GM12891 (cell line): ENCODE measurements at regions not wholly inside any gene's neighbourhood (a gene's known extent, or its start where the extent isn't known, plus 50 kb on each side); places are given as distances from the start of the nearest gene placed in this dataset.

ENCODE experiments used
- DNase-seq: peaks from one replicate; pipeline ENCODE4 v3.0.0; 2011; ENCODE audit warnings: low spot score; ENCODE audit not compliant: insufficient read length
- FAIRE-seq: peaks from 2 replicates; lab custom pipeline; 2011; peaks lifted over from hg19 to GRCh38; lab: Jason Lieb, UNC
- PAX5 ChIP-seq: IDR thresholded peaks from 2 replicates; pipeline ENCODE4 v1.6.1; 2011; ENCODE audit warnings: low read length, moderate library complexity, mild to moderate bottlenecking; ENCODE audit not compliant: insufficient read depth, severe bottlenecking
- POLR2A ChIP-seq: IDR thresholded peaks from 2 replicates; pipeline ENCODE4 v1.6.1; 2011; ENCODE audit warnings: low read depth, low read length, control low read depth
- POLR2AphosphoS5 ChIP-seq: IDR thresholded peaks from 2 replicates; pipeline ENCODE4 v1.6.1; 2011; ENCODE audit warnings: low read depth, low read length, control low read depth
- POU2F2 ChIP-seq: IDR thresholded peaks from 2 replicates; pipeline ENCODE4 v1.6.1; 2011; ENCODE audit warnings: low read depth, mild to moderate bottlenecking, control low read depth, low read length, moderate library complexity
- SPI1 ChIP-seq: IDR thresholded peaks from 2 replicates; pipeline ENCODE4 v1.6.1; 2011; ENCODE audit warnings: low read depth, low read length, control low read depth
- TAF1 ChIP-seq: IDR thresholded peaks from 2 replicates; pipeline ENCODE4 v1.6.1; 2011; ENCODE audit warnings: low read depth, low read length, control low read depth

DNA sequence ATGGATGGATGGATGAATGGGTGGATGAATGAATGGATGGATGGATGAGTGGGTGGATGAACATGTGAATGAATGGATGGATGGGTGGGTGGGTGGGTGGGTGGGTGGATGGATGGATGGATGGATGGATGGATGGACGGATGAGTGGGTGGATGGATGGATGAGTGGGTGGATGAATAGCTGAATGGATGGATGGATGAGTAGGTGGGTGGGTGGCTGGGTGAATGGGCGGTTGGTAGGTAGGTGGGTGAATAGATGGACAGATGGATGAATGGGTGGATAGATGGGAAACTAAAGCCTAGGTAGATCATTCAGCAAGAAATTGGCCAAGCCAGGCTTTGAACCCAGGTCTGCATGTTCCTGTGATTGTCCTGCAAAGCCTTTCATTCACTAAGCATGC, 155.6 kb downstream of the WNT5A start:
- FAIRE-seq (no peak), DNase-seq (no peak)
- no peak for TF ChIP-seq SPI1

GRCh38 chr3:55330756-55331155, 156.3 kb downstream of the WNT5A start:
- FAIRE-seq (no peak), DNase-seq (no peak)
- TF ChIP-seq SPI1 (no peak), POLR2AphosphoS5 (no peak), PAX5 (no peak), TAF1 (no peak), POLR2A (no peak), POU2F2 (no peak)

- FAIRE-seq (no peak), DNase-seq (no peak)
- TF ChIP-seq SPI1 (no peak), PAX5 (no peak), TAF1 (no peak), POU2F2 (no peak), POLR2AphosphoS5 (no peak), POLR2A (no peak)
Measured at GRCh38 chr3:55330355-55330754, 156.8 kb downstream of the WNT5A start.

GRCh38 chr3:55329849-55330248, 157.3 kb downstream of the WNT5A start:
- no peak for FAIRE-seq
- TF ChIP-seq POLR2A (no peak), POU2F2 (no peak), TAF1 (no peak), POLR2AphosphoS5 (no peak), SPI1 (no peak), PAX5 (no peak)
- DNase-seq = no peak

GRCh38 chr3:55327131-55327920, 159.8 kb downstream of the WNT5A start:
- DNase-seq (no peak), FAIRE-seq (no peak)
- TF ChIP-seq POLR2AphosphoS5 (no peak), SPI1 (no peak), POU2F2 (no peak), PAX5 (no peak), POLR2A (no peak), TAF1 (no peak)

DNA sequence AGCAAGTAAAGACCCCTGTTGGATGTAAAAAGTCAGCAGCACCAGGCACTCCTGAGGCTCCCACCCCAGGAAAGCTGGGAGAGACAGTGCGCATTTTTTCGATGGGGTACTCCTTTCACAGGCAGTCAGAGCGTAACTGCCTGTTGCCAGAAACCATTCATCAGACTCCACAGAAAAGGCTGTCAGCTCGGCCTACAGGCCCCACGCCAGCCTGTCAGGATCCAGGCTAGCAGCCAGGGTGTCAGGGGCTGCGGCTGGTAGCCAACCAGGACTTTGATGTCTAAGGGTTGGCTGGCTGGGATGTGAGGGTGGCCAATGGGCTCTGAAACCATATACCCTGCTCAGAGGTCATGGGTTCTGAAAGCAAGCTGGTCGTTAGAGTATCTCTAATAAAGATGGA, 164.5 kb downstream of the WNT5A start:
- DNase-seq = no peak
- no peak for FAIRE-seq
- TF ChIP-seq POLR2AphosphoS5 = no peak
- TF ChIP-seq PAX5 = no peak
- TF ChIP-seq POLR2A = no peak

GRCh38 chr3:55320928-55321327, 166.2 kb downstream of the WNT5A start:
- FAIRE-seq (no peak), DNase-seq (no peak)
- no peak for TF ChIP-seq POLR2A
- TF ChIP-seq TAF1 = no peak
- no peak for TF ChIP-seq POLR2AphosphoS5
- no peak for TF ChIP-seq PAX5
- TF ChIP-seq POU2F2 = no peak

GRCh38 chr3:55315396-55315795, 171.7 kb downstream of the WNT5A start:
- DNase-seq (no peak), FAIRE-seq (no peak)
- TF ChIP-seq TAF1 = no peak
- no peak for TF ChIP-seq POLR2AphosphoS5
- no peak for TF ChIP-seq POU2F2
- TF ChIP-seq POLR2A = no peak
- no peak for TF ChIP-seq PAX5
- no peak for TF ChIP-seq SPI1

DNA sequence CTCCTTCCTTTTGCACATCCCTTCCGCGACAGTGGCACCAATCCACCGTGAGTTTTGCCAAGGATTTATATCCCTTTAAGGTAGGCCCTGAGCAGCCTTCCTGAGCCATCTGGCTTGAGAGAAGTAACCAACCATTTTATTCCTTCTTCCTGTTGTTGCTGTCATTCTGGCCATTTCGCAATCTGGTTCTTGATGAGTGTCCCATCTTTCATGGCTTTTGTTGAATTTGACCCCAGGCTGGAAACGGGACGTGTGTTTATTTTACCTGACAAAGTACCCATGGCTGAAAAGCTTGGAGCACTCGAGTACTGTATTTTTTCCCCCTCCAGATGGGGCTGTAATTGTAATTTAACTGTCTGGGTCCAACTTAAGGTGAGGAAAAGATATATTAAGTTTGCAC, 173.4 kb downstream of the WNT5A start:
- TF ChIP-seq POLR2AphosphoS5 (no peak), PAX5 (no peak), POLR2A (no peak), TAF1 (no peak), POU2F2 (no peak), SPI1 (no peak)
- FAIRE-seq (no peak), DNase-seq (no peak)

GRCh38 chr3:55309336-55309735, 177.8 kb downstream of the WNT5A start:
- no peak for DNase-seq
- FAIRE-seq = no peak

More at GRCh38 chr3:55309336-55309735, 177.8 kb downstream of the WNT5A start:
- TF ChIP-seq PAX5 (no peak), TAF1 (no peak), SPI1 (no peak), POLR2AphosphoS5 (no peak), POU2F2 (no peak), POLR2A (no peak)
